Left renal cortex interstitium (tissue), 4 donors: ENCODE measurements at regions not wholly inside any gene's neighbourhood (a gene's known extent, or its start where the extent isn't known, plus 50 kb on each side); places are given as distances from the start of the nearest gene placed in this dataset.
"Not testable (repeated sequence)": the region's sequence is repeated elsewhere in the genome, so short reads cannot be mapped to it uniquely, and the experiment has no call there.

Experiments
- DNase-seq, 4 donors: peaks; one replicate each; pipeline ENCODE4 v3.0.0-alpha.2; 2013; ENCODE audit warnings: low read depth in 4 of 4, low spot score in 2 of 4, missing footprints in 1 of 4

- DNase-seq, result no peak
These were observed 101.7 kb downstream of the NAA11 start for GRCh38 chr4:79223993-79224776.

- no peak for DNase-seq
These were observed 108.8 kb downstream of the NAA11 start for GRCh38 chr4:79217025-79217424.

DNA sequence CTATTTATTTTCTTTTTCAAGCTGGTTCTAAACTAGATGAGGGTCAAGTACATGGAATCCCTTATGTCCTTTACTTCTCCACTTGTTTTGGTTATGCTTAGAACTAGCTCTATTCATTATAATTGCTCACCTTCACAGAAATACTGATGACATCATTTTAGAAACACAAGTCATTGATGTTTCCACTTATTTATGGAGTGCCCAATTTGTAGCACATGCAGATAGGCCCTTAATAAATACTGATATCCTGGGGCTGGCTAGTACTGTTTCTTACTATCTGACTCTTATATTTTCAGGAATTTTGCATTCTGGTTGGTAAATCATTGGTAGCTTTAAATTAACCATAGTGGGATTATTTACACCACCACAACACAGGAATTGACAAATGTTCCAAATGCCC lies 112.2 kb downstream of the NAA11 start:
- no peak for DNase-seq

DNA sequence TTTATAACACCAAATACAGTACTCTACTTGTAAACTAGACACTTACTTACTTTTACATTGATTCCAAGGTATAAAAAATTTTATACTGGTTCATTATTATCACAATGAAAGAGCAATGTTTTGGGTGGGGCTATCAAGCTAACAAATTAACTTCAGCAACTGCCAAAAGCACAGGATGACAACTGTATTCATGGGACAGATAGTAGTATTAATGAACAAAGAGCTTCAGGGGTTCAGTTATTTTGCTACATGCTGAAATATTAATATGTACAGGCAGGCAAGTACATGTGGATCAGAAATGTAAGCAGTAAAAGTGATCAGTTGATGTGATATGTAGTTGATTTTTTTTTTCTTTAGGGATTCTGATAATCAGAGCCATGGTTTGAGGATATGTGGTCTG lies 112.9 kb downstream of the NAA11 start:
- no peak for DNase-seq

- no peak for DNase-seq
These were observed 113.5 kb downstream of the NAA11 start for GRCh38 chr4:79212311-79212710.

- no peak for DNase-seq
These were observed 114.4 kb downstream of the NAA11 start for GRCh38 chr4:79211490-79211889.

- DNase-seq, result no peak
These were observed 115.2 kb downstream of the NAA11 start for GRCh38 chr4:79210636-79211049.

DNA sequence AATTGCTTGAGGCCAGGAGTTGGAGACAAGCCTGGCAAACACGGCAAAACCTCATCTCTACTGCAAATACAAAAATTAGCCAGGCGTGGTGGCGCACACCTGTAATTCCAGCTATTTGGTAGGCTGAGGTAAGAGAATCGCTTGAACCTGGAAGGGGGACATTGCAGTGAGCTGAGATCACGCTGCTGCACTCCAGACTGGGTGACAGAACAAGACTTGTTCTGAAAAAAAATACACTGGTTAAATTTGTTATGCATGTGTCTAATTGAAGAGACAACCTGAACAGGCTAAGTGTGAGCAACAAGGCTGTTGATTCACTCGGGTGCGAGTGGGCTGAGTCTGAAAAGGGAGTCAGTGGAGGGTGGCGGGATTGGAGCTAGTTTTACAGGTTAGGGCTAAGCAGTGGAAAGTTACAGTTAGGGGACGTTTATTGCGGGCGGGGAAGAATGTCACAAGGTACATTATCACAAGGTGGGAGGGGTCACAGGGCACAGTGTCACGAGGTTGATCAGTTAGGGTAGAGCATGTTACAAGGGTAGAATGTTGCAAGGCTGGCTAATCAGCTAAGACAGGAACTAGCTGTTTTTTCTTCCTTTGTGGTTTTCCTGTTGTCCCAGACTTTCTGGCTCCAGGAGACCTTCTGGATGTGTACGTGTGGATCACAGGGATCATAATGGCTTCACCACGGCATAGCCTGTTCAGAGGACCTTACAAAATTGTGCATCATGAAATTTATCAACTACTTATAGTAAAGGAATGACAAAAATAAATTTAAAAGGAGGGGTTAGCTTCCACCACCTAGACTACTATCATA lies 115.8 kb downstream of the NAA11 start:
- DNase-seq, result peak in 1 of 4 donors; percentile 12

DNA sequence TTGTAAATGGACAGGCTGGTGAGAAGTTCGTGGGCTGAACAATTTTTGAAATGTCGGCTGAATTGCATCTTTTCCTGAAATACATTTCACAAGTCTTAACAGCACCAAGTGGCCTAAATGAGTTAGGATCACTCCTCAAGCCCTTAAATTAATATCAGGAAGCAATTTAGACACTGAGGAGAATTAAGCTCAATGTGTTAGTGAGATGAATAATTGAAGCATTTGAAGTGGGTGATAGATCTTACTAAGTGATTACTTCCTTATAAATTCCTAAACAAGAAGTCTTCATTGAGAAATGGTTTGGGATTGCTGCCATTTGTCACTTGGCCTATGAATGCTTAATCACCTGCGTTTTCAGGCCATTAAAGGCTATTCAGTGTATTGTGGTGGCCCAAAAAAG lies 116.8 kb downstream of the NAA11 start:
- no peak for DNase-seq

GRCh38 chr4:79207281-79207680 lies 118.6 kb downstream of the NAA11 start:
- DNase-seq, result no peak

DNA sequence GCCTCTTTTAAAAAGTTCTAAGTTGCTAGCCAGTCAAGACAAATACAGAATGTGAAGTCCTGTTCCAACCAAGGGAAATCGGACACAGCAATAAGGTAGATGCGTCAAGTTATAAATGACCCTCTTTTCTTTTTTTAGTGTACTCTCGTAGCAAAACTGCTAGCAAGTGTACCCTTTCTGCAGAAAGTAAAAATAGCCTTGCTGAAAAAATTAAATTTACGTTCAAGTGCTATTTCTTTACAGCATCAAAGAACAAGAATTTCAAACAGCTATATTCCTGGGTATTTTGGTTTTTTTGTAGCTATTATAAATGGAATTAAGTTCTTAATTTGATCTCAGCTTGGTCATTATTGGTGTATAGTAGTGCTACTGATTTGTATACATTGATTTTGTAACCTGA lies 119.2 kb downstream of the NAA11 start:
- DNase-seq, result no peak

GRCh38 chr4:79205121-79205520 lies 120.7 kb downstream of the NAA11 start:
- DNase-seq, result no peak

DNA sequence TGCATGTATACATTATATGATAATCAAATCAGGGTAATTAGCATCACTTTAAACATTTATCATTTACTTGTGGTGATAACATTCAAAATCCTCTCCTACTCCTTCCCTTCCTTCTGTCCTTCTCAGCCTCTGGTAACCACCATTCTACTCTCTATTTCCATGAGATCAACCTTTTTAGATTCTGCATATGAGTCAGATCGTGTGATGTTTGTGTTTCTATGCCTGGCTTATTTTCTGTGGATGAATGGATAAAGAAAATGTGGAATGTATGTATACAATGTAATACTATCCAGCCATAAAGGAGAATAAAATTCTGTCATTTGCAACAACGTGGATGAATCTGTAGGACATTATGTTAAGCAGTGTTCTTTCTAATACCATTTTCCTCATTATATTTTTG lies 123.9 kb downstream of the NAA11 start:
- no peak for DNase-seq

GRCh38 chr4:79199743-79200142 lies 126.1 kb downstream of the NAA11 start:
- DNase-seq, result no peak

- no peak for DNase-seq
These were observed 126.8 kb downstream of the NAA11 start for GRCh38 chr4:79198951-79199587.

- no peak for DNase-seq
These were observed 128.4 kb downstream of the NAA11 start for GRCh38 chr4:79197275-79198009.

GRCh38 chr4:79191292-79191691 lies 134.6 kb downstream of the NAA11 start:
- not testable (repeated sequence) for DNase-seq

- peak in 1 of 4 donors; percentile 20 for DNase-seq
These were observed 140.3 kb downstream of the NAA11 start for GRCh38 chr4:79185526-79186045.

DNA sequence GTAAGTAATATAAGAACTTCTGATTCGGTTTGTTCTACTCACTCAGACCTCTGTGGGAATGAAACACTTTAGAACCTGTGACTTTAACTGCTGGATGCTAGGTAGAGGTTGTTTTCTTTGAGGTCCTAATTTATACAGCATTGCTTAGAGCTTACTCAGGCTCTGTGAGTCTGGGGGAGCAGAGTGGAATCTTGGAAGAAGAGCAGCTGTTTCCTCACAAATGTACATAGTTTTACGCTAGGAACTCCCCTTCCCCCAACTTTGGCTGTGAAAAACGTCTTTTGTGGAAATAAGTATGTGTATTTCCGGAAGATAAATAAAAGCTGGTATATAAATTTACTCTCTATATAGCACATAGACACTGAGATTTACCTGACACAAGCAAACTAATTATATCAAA lies 141.4 kb downstream of the NAA11 start:
- DNase-seq, result peak in 1 of 4 donors; percentile 19

- DNase-seq, result no peak
These were observed 143.7 kb downstream of the NAA11 start for GRCh38 chr4:79182209-79182608.

DNA sequence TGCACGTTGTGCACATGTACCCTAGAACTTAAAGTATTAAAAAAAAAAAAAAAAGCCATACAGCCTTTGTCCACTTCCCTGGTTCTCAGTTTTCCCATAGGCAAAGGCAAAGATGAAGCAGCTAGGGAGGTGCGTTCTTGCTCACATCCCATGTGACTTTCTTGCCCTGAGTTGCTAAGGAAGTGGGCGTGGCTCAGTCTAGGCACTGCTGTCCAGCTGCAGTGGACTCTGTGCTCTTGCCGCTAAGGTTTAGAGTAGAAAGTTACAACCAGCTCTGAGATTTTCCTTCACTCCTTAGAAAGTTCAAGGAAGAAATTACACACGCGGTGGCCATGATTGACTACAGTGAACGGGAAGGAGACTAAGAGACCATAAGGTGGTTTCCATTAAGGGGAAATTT lies 144.7 kb downstream of the NAA11 start:
- DNase-seq, result no peak
